OCI-LY7 (cell line): ENCODE measurements at regions not wholly inside any gene's neighbourhood (a gene's known extent, or its start where the extent isn't known, plus 50 kb on each side); places are given as distances from the start of the nearest gene placed in this dataset.
"Not testable (repeated sequence)": the region's sequence is repeated elsewhere in the genome, so short reads cannot be mapped to it uniquely, and the experiment has no call there.

Experiments used
- BruUV-seq: library from RNA; stranded (reverse); fragments of 400-500 nt; replicated peaks from 2 replicates; lab custom pipeline; 2021; lab: Mats Ljungman, UMichigan
- CTCF ChIA-PET: fragments of 300-600 bp; sonication (Branson Sonifier 250); formaldehyde crosslinking; loops from one replicate; lab custom pipeline; 2022; ENCODE audit warnings: antibody characterized with exemption; ENCODE audit not compliant: unreplicated experiment; lab: Charles Lee
- POLR2A ChIA-PET: fragments of 300-600 bp; sonication (Branson Sonifier 250); formaldehyde crosslinking; loops from one replicate; lab custom pipeline; 2022; ENCODE audit warnings: antibody characterized with exemption; lab: Charles Lee
- DNase-seq: peaks from one replicate; pipeline ENCODE4 v3.0.0-alpha.2; 2015; ENCODE audit warnings: low spot score
- H2AFZ ChIP-seq: fragments of 200-600 bp; sonication (generic), shearing (Covaris generic); 2 replicates; pipeline ENCODE4 v1.6.1; 2014; ENCODE audit warnings: mild to moderate bottlenecking, antibody characterized with exemption, low read length, moderate library complexity
- H3K27ac ChIP-seq: fragments of 200-600 bp; sonication (generic); 2 replicates; pipeline ENCODE4 v1.5.1; 2014; ENCODE audit warnings: mixed run types, low read depth, mild to moderate bottlenecking, moderate library complexity, low read length, inconsistent platforms; ENCODE audit not compliant: poor library complexity, severe bottlenecking
- H3K36me3 ChIP-seq: fragments of 200-600 bp; sonication (generic); 2 replicates; pipeline ENCODE4 v1.6.1; 2014; ENCODE audit warnings: mild to moderate bottlenecking, antibody characterized with exemption, low read length, moderate library complexity, mixed read lengths; ENCODE audit not compliant: insufficient read depth
- H3K4me1 ChIP-seq: fragments of 200-600 bp; sonication (generic); 2 replicates; pipeline ENCODE4 v1.5.1; 2014; ENCODE audit warnings: mild to moderate bottlenecking, low read length; ENCODE audit not compliant: insufficient read depth, poor library complexity, severe bottlenecking
- H3K4me2 ChIP-seq: fragments of 200-600 bp; sonication (generic); 2 replicates; pipeline ENCODE4 v1.6.1; 2014; ENCODE audit warnings: mild to moderate bottlenecking, low read length
- H3K4me3 ChIP-seq: fragments of 200-600 bp; sonication (generic); 2 replicates; pipeline ENCODE4 v1.5.1; 2014; ENCODE audit warnings: mild to moderate bottlenecking, low read depth, low read length; ENCODE audit not compliant: poor library complexity, severe bottlenecking
- H3K79me2 ChIP-seq: fragments of 200-600 bp; sonication (generic); 2 replicates; pipeline ENCODE4 v1.6.1; 2016; ENCODE audit warnings: low read depth, mild to moderate bottlenecking, low read length, moderate library complexity, mixed read lengths; ENCODE audit not compliant: insufficient read depth
- H3K9me2 ChIP-seq: fragments of 200-600 bp; sonication (generic); 2 replicates; pipeline ENCODE4 v1.6.1; 2016; ENCODE audit warnings: mild to moderate bottlenecking, low read length, mixed read lengths; ENCODE audit not compliant: insufficient read depth
- H3K9me3 ChIP-seq: fragments of 200-600 bp; sonication (generic); 2 replicates; pipeline ENCODE4 v1.6.1; 2014; ENCODE audit warnings: mild to moderate bottlenecking, mixed run types, low read length, mixed read lengths
- H4K20me1 ChIP-seq: fragments of 200-600 bp; sonication (generic); 2 replicates; pipeline ENCODE4 v1.6.1; 2014; ENCODE audit warnings: mild to moderate bottlenecking, antibody characterized with exemption, low read length, moderate library complexity, mixed read lengths; ENCODE audit not compliant: insufficient read depth
- CTCF ChIP-seq: fragments of 200-600 bp; sonication (generic); conservative IDR thresholded peaks from 2 replicates; pipeline ENCODE4 v1.5.1; 2014; ENCODE audit warnings: mild to moderate bottlenecking, antibody characterized with exemption, low read length, moderate library complexity, mixed read lengths
- intact Hi-C: fragments of 100-400 bp; cut with micrococcal nuclease; formaldehyde crosslinking; loops from one replicate; pipeline ENCODE4 v1.10.0; 2022; ENCODE audit not compliant: unreplicated experiment

DNA sequence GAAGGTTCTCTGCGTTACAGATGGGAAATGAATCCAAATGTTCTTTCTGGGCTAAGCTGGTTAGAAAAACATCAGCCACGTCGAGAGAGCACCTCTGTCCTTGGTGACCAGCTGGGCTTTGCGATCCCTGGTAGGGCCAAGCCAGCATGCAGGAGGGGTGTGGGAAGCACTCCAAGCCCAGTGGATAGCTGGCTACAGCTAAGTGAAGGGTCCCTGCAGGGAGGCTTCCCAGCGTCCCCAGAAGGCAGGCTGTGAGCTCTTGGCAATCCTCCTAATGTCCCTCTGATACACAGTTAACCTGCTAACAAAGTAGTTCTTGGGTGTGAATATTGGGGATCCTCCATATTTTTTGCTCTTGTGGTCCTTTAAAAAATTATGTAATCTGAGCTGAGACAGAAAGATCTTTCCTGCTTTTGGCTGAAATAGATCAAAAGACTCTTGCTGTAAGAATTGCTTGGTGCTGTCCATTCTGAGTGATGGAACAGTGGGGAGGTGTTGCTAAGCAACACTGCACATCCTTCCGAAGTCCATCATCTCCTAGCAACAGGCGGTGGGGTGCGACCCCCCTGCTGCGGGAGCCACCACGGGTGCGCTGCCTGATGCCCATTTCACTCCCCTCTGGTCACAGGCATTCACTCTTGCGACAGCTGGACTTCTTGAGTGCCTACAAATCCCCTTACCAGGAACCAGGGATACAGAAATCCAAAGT, 88.5 kb upstream of the UXS1 start:
- DNase-seq = no peak
- no peak overlapping the region for H3K4me2 ChIP-seq
- H3K4me3 ChIP-seq = no peak overlapping the region
- H4K20me1 ChIP-seq = no peaks in the 10 kb centered on the region
- TF ChIP-seq CTCF = no peak
- CTCF ChIA-PET = no interaction called here
- POLR2A ChIA-PET = no interaction called here
- no peaks in the 10 kb centered on the region for H3K9me2 ChIP-seq
- no peaks in the 10 kb centered on the region for H3K79me2 ChIP-seq
- no peaks in the 10 kb centered on the region for H3K9me3 ChIP-seq
- H3K36me3 ChIP-seq = no peaks in the 10 kb centered on the region
- no peak overlapping the region for H3K27ac ChIP-seq
- no peaks in the 10 kb centered on the region for H3K4me1 ChIP-seq
- intact Hi-C loops = no loop called here
- no TSS peak for BruUV-seq
- H2AFZ ChIP-seq = no peak overlapping the region

GRCh38 chr2:106281907-106282430, 87.9 kb upstream of the UXS1 start:
- POLR2A ChIA-PET, H3K9me3 ChIP-seq, H4K20me1 ChIP-seq, DNase-seq, H3K79me2 ChIP-seq, intact Hi-C loops, H3K4me2 ChIP-seq, H3K9me2 ChIP-seq, BruUV-seq, H3K36me3 ChIP-seq, H3K27ac ChIP-seq, H2AFZ ChIP-seq, CTCF ChIA-PET, H3K4me3 ChIP-seq, H3K4me1 ChIP-seq: not testable (repeated sequence)

DNA sequence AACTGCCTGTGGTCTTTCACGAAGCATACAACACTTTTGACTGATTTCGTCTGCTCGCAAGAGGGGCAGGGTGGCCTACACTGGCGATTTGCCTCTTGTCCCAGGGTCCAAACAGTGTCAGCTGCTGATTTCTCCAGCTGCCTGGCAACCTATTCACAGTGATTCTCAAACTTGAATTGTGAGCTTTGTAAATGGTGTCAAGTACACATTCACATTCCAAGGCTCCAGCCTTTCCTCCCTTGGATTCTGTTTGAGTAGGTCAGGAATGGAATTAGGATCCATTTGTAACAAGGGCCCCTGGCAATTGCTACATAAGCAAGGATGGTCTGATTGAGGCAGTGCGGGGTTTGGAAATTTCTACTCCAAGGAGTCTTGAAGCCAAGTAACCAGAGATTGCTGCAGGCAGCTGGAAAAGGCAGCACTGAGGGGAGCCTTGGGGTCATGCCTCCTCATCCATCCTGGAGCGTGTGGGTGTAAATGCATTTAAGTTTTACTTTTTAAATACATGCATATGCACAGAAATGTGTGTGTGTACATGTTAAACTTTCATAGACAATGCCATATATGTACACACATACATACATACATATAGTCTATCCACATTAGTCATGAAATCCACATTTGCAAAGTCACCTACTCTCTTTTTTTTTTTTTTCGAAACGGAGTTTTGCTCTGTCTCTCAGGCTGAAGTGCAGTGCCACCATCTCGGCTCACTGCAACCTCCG, 86.8 kb upstream of the UXS1 start:
- no peak for DNase-seq
- no peak overlapping the region for H3K27ac ChIP-seq
- no peaks in the 10 kb centered on the region for H3K9me2 ChIP-seq
- no peaks in the 10 kb centered on the region for H3K36me3 ChIP-seq
- CTCF ChIA-PET = no interaction called here
- POLR2A ChIA-PET = interaction anchor here (0.6 to 0.7 kb wide), 2 partner anchors 12 to 94 kb away, joined by 3 read pairs; no protein-coding TSS in a partner anchor
- BruUV-seq = no TSS peak
- intact Hi-C loops = no loop called here
- H3K4me1 ChIP-seq = no peaks in the 10 kb centered on the region
- no peak overlapping the region for H2AFZ ChIP-seq
- H4K20me1 ChIP-seq = no peaks in the 10 kb centered on the region
- no peaks in the 10 kb centered on the region for H3K9me3 ChIP-seq
- no peaks in the 10 kb centered on the region for H3K79me2 ChIP-seq
- no peak overlapping the region for H3K4me3 ChIP-seq
- TF ChIP-seq CTCF = no peak
- H3K4me2 ChIP-seq = no peak overlapping the region
